ENCODE measurements at regions not wholly inside any gene's neighbourhood (a gene's known extent, or its start where the extent isn't known, plus 50 kb on each side); places are given as distances from the start of the nearest gene placed in this dataset.

DNA sequence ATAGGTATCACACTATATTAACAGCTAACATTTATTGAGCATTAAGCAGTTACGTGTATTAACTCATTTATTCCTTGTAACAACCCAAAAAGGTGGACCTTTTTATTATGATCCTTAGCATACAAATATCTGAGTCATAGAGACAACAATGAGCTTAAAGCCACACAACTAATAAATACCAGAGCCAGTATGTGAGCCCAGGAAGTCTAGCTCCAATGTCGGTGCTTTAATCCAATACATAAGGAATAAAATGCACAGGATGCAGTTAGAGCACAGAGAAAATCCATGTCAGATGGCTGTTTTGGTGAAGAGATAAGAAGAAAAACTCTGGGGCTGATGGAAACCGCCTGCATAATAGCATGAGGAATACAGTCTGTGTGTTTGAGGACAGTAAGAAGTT lies 888.6 kb downstream of the TMTC2 start:
- no peak for TF ChIP-seq KDM5A (IDR thresholded peaks at IDR 0.05)
- TF ChIP-seq, protein P1, sequence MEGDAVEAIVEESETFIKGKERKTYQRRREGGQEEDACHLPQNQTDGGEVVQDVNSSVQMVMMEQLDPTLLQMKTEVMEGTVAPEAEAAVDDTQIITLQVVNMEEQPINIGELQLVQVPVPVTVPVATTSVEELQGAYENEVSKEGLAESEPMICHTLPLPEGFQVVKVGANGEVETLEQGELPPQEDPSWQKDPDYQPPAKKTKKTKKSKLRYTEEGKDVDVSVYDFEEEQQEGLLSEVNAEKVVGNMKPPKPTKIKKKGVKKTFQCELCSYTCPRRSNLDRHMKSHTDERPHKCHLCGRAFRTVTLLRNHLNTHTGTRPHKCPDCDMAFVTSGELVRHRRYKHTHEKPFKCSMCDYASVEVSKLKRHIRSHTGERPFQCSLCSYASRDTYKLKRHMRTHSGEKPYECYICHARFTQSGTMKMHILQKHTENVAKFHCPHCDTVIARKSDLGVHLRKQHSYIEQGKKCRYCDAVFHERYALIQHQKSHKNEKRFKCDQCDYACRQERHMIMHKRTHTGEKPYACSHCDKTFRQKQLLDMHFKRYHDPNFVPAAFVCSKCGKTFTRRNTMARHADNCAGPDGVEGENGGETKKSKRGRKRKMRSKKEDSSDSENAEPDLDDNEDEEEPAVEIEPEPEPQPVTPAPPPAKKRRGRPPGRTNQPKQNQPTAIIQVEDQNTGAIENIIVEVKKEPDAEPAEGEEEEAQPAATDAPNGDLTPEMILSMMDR (IDR thresholded peaks at IDR 0.05) = no peak
- TF ChIP-seq CHD4 (IDR thresholded peaks at IDR 0.05; ENCODE audit: borderline replicate concordance) = no peak
- no peak for TF ChIP-seq ZC3H11A (IDR thresholded peaks at IDR 0.05)
- no peak for TF ChIP-seq MYC (IDR thresholded peaks at IDR 0.05; ENCODE audit: borderline replicate concordance, low read length)
- no peak for TF ChIP-seq JUN (IDR thresholded peaks at IDR 0.05)
- no peak for TF ChIP-seq ZFP36 (IDR thresholded peaks at IDR 0.05; ENCODE audit: borderline replicate concordance, partially characterized antibody)
- TF ChIP-seq SREBF2 (IDR thresholded peaks at IDR 0.05) = no peak
- no peak for TF ChIP-seq CBX2 (IDR thresholded peaks at IDR 0.05; ENCODE audit: borderline replicate concordance, low read depth)
- TF ChIP-seq, protein P2, sequence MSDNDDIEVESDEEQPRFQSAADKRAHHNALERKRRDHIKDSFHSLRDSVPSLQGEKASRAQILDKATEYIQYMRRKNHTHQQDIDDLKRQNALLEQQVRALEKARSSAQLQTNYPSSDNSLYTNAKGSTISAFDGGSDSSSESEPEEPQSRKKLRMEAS (IDR thresholded peaks at IDR 0.05) = no peak
- TF ChIP-seq, protein P3, sequence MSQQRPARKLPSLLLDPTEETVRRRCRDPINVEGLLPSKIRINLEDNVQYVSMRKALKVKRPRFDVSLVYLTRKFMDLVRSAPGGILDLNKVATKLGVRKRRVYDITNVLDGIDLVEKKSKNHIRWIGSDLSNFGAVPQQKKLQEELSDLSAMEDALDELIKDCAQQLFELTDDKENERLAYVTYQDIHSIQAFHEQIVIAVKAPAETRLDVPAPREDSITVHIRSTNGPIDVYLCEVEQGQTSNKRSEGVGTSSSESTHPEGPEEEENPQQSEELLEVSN (IDR thresholded peaks at IDR 0.05; ENCODE audit: borderline replicate concordance, low read depth) = no peak
- TF ChIP-seq EHMT2 (IDR thresholded peaks at IDR 0.05; ENCODE audit: low read depth) = no peak

All from A549 (cell line).